ENCODE measurements at regions not wholly inside any gene's neighbourhood (a gene's known extent, or its start where the extent isn't known, plus 50 kb on each side); places are given as distances from the start of the nearest gene placed in this dataset.

Small RNAs in the stretch of these regions (small RNA-seq; reads per million reads assigned to genes)
- 0 reads per million in 2 donors for gene Z96811.1
